Tongue (tissue), 1 donor: ENCODE measurements at regions not wholly inside any gene's neighbourhood (a gene's known extent, or its start where the extent isn't known, plus 50 kb on each side); places are given as distances from the start of the nearest gene placed in this dataset.

Experiments used
- DNase-seq: peaks from one replicate; pipeline ENCODE4 v3.0.0-alpha.2; 2015

DNA sequence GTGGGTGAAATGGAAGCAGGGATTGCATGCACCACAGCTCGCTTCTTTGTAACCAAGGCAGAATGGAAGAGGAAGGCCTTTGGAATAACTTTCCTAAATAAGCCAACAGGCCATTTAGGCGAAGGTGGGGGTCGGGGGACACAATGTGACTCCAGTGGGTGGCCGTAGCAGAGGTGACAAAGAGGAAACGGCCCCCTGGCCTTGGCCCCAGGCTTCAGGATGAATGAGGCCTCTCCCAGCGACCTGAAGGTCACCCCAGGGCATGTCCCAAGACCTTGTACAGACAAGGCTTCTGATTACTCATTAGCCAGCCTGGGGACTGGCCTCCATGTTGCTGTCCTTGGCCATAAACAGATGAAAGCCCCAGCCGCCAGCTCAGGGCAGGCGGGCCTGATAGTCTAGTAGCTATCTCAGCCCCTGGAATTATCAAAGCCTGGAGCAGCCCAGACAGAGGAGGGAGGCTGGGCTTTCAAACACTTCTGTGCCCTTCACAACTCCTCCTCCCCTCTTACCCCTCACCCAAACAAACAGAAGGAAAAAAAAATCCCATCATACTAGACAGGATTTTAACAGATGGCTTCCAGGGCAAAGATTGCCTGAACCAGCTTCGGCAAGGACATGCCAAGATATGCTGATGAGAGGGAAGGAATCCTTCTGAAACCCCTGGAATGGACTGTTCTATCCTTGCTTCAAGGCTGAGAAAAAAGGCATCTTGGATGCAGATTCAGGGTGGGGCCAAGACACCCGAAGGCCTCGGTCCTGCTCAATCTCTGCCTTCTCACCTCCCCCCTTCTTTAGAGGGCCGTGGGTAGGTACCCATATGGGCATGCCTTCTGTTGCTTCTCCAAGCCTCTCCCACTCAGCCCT lies 142.3 kb upstream of the PARP11 start:
- DNase-seq, result no peak

DNA sequence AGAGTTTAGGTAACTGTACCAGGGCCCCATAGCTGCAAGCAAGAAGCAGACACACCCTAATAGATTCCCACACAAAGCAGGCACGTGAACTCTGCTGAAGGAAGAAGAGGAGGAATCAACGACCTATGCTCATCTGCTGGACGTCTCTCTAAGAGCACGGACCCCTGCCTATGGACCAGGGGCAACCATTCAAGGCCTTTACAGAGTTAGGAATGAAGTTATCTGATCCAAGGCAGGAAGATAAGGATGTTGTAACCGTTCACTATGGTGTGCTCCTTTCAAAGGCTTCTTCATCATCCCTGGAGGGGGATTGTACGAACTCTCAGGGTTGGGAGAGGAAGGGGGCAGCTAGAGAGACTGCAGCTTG lies 141.6 kb upstream of the PARP11 start:
- DNase-seq, result no peak

DNA sequence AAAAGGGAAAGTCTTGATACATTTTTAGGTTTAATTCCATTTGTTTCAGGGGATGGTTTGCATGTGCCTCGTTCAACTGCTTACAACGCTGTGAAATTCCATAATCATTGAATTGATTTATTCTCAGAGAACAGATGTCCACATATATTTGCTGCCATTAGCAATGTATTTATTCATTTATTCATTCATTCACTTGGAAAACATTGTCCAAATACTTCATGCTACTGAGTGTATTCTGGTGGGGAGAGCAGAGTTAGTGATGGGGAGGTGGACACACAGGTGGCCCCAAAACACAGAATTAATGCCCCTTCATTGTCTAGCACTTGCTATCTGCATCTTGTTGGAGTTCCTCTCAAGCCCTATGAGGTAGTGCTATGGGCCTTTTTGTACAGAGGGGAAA lies 141.2 kb upstream of the PARP11 start:
- no peak for DNase-seq

DNA sequence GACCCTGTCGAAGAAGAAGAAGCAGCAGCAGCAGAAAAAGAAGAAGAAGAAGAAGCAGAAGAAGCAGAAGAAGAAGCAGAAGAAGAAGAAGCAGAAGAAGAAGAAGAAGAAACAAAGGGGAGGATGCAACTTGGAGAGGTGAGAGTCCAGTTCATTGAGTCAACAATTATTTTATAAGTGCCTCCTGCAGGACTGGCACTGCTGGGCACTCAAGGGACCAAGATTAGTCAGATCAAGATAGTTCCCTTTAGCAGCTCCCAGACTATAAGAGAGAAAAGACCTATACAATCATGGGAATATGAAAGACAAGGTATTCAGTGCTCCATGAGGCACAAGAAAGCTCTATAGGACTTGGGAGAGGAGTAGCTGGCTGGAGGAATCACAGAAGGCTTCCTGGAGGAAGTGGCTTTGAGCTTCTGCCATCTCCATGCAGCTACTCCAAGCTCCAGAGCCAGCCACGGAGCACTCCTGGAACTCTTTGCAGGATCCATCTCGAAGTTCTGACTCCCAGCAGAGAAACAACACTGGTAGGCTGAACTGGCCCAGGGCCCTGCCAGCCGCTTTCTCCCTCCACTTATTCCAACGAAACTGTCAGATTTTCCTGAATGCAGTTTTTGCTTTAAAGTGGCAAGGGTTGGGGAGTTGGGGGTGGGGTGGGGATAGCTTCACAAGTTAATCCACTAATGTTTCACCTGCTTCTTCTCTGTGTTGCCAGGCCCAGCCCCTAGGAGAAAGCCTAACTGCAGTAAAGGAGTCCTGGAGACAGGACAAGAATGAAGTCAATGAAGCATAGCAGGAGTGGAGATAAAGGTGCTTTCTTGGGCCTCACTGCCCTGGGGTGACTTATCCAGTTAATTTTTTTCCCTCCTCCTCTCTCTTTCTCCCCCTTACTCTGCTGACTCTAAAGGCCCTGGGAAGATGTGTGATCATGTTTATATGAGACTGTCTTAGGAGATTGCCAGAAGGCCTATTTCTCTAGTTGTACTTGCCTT lies 140.1 kb upstream of the PARP11 start:
- DNase-seq, result no peak

DNA sequence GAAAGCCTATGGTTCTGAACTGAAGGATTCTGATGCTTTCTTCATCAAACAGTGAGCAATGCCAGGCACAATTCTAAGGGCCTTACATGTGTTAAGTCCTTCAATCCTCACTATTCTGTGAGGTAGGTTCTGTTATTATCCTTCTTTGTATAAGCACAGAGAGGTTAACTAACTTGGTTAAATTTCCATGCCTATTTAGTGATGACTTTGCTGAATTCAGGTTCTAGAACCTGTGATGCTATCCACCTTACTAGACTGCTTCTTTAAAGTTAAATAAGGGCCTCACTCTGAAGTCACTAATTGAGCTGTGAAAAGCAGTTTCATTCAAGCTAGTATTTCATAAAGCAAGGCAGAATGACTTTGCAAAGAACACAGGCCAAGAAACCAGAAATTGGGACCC lies 138.9 kb upstream of the PARP11 start:
- no peak for DNase-seq

DNA sequence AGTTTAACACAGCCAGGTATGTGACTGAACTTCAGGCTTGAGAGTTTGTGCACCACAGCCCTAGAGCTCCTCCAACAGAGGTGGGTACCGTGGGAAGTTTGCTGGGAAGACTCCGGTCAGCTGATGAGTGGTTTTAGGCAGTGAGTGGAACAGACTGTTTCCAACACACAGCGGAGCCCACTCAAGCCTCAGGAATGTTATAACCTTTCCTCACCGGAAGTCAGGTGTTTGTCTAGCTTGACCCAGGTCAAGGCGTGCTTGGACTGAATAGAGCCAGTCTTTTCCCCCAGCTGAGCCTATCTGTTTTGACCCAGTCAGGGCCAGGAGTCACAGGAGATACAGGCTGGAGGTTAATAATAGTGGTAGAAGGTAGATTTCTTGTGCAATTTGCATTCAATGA lies 138.4 kb upstream of the PARP11 start:
- no peak for DNase-seq

DNA sequence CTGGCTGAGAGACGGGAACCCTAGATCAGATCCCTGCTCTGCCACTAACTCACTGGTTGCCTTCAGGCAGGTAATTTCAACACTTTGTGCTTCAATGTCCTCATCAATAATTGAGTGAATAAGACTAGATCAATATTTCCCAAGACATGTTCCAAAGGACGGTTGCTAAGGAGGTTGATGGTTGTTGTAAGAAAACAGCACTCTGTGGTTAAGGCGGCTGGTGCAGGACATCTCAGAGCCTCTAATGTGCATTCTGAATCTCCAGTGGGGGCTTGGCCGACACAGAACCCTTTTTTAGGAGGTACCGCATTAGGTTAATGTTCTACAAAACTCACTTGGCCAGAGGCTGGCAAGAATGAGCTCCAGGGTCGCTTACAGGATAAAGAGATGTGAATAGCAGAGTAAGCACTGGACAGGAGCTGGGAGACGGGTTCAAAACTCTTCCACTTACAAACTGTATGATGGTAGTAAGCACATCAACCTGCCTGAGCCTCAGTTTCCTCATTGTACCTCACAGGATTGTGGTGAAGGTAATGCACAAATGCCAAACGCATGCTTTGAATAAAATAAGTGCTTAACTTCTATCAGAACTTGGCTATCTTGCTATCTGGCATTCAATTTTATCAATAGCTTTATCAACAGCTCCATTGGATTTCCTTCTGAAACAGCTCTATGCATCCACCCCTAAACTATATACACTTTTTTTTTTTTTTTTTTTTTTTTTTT lies 136.9 kb upstream of the PARP11 start:
- no peak for DNase-seq

DNA sequence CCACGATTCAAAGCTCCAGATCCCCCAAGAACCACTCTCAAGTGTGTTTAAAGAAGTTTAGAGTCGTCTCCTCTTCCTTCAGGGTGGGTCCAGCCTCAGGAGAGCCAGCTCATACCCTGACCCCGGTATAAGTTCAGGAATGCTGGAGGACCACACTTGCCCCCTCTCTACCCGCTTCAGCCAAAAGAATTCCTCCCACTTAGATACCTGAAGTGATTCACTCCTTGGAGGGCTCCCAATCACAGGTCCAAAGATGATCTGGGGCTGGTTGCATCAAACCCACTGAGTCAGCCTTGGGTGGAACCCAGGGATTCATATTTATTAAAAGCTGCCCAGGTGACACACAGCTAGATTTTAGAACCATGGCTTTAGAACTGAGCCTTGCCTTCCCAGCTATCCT lies 133.5 kb upstream of the PARP11 start:
- no peak for DNase-seq

DNA sequence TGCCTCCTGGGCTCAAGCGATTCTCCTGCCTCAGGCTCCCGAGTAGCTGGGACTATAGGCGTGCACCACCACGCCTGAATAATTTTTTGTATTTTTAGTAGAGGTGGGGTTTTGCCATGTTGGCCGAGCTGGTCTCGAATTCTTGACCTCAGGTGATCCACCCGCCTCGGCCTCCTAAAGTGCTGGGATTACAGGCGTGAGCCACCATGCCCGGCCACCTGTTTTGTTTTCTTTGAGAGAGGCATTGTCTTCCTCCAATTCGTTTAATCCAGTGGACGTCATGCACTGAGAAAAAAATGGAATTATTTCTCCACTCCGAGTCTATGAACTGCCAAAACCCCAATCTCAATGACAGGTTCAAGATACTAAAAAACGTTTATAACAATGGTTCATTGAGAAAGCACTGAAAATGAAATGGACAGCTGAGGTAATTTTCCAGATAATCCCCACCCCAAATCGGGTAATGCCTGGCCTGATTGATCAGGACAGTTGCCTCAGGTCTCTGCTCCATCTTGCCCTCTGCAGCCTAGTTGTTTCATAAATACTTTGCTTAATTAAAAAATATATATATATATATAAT lies 132.7 kb upstream of the PARP11 start:
- peak; percentile 87 for DNase-seq

DNA sequence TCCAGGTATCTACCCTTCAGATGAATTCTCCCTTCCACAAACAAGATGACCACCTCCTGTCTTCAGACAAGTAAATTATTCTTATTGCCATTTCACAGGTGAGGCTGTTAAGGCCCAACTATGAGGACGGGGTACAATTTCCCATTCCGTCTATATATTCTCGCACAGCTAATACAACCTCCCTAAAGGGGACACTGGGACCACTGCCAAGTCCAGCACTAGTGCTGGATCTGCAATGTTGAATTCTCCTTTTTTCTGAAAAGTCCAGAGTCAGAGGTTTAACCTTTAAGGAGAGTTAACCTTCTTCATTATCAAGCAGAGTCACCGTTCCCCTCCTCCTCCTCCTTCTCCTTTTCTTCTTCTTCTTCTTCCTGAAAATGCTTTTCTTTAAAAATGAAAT lies 130.4 kb upstream of the PARP11 start:
- DNase-seq, result no peak

DNA sequence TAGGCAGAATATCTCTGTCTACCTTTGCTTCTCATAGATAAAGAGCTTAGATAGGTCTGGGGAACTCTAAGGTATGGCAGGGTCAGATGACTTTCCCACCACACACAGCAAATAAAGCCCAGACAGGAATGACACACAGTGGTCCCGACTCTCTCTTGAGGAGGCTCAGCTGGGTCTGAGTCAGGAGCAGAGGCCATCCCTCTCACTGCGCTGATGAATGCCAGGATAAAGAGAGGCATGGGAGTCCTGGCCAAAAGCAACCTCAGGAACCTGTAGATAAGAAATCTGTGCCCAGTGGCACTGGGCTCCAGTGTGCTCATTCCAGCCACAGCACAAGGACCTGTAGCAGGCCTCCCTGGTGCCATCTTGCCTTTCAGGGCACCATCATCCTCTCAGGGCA lies 129.4 kb upstream of the PARP11 start:
- no peak for DNase-seq

DNA sequence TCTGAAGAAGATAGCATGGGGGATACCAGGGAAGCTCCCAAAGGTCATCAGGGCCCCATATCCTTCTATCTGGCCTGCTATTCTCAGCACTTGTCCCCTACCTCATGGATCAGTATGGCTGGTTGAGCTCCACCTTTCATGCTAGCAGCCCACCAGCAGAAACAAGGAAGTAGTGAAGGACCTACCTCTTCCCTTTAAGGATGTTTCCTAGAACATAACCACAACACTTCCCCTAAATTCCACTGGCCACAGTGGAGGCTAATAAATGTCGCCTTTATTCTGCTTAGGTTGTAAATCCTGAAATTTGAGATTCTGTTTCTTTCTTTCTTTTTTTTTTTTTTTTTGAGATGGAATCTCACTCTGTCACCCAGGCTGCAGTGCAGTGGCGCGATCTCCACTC lies 128.6 kb upstream of the PARP11 start:
- no peak for DNase-seq

DNA sequence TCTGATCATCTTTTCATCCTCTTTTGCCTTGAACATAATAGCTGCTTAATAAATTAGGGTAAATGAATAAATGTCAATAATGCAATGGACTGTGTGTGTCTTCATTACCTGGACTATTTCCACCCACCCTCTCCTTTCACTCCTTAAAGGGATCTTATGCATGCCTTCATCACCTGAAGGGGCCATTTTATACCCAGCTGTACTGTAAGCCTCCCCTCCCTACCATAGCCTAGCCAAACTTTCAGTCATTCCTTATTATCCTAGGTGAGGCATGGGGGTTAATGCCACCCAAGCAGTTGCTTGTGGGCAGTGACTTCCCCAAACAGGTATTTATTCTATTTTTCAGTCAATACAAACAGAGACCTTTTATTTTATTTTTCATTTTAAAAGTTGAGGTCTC lies 127.8 kb upstream of the PARP11 start:
- DNase-seq, result no peak

DNA sequence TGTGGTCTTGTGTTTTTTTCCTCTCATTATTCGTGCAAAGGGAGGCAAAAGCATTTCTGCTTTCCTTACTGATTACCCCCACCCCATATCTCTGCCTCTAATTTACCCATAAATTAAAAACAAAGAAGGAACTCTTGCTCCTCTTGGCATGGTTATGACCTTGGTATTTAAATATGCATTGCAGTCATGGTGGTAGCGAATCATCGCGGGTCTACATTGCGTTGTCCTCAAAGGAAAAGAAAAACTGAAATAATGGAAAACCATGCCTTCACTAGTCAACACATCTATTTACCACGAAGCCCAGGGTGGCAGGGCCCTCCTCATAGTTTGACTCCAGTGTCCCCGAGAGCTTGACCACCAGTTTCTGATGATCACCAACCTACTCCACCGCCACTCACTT lies 126.7 kb upstream of the PARP11 start:
- DNase-seq, result no peak

DNA sequence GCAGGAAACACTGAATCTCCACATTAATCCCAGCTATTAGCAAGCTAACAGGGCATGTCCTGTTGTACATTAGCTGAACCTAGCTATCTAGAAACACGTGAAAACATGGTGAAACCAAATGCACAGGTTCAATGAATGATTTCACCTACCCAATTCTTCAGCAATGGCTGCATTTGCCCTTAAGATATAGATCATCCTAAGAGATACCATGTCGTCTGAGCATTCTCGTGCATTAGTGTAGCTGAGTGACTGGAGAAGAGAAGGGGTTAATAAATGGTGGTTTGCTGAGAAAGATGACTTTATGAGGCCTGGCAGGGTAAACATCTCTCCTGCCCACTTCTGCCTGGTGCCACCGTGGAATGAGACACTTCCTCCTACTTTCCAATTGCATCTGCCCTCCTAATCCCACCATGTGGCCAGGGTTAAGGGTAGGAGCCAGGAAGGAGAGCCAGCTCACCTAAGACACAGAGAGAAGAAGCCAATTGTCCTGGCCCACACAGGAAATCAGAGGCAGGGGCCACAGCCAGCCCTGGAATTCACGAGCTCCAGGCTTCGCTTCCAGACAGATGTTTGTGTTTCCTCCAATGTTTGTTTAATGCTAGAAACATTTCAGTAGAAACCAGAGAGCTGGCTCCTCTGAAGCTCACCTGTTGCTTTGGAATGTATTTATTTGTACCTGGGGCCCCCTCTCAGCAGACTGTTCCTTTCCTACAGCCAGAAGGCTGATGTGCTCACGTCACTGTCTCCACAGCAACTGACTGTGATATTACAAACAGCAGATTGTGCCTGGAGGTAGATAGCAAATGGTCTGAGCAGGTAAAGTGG lies 126.0 kb upstream of the PARP11 start:
- peak; percentile 83 for DNase-seq

DNA sequence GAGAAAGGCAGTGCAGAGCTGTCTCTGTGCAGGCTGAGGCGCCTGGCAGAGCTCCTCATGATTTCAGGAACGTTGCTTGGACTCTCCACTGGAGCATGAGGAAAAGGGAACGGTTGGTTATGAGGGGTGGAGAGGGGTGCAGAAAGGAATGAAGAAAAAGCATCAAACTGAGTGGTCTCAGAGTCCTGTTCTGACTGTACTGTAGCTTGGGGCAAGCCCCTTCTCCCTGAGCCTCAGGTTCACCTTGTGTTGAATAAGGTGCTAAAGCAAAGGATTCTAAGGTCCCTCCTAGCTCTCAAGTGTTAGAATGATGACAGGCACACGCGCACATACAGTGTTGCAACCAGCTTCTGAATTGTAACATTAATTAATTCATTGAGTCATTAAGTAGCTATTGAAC lies 125.2 kb upstream of the PARP11 start:
- DNase-seq, result no peak

DNA sequence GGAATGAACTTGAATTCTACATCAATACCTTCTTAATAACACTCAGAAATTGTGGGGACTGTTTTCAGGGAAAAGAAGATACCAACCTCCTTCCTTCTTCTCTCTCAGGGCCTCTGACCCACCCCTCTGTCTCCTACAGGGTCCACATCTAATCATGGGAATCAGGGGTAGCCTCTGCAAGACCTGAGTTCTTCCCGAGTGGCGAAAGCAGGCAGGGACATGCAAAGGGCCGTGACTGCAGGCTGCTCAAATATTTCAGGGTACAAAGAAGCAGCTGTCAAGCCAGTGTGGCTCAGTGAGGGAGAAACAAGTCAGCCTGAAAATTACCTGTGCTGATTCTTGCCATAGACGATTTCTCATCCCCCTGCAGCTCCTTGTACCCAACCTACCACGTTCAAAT lies 123.1 kb upstream of the PARP11 start:
- peak; percentile 30 for DNase-seq

DNA sequence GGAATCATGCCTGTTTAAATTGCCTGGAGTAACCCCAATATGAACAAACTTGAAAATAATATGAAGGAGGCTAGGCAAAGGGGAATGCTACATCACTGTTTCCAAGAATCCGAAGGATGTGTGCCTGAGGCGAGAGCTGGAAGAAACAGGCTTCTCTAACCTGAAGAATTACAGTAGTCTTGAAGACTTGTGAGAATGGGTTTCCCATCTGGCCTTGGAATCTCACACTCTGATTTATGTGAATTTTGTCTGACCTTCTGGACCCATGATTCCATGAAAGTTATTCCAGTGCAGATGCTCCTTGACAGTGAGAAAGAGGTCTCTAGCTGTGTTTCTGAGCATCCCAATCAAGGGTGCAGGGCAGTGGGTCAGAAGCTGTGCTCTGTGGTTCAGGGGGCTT lies 122.1 kb upstream of the PARP11 start:
- DNase-seq, result no peak

DNA sequence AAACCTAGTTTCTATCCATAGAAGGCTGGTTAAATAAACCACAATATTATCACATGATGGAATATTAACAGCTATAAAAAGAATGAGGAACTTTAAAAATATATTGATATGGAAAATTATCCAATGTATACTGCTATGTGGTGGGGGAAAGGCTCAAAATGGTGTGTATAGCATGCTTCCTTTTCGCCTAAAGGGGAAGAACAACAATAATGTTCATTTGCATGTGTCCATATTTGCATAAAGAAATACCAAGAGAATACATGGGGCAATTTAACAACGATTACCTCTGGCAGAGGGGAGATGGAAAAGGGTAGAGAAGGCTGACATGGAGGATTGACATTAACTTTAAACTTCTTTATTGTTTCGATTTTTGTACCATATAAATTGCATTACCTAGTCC lies 121.3 kb upstream of the PARP11 start:
- no peak for DNase-seq

DNA sequence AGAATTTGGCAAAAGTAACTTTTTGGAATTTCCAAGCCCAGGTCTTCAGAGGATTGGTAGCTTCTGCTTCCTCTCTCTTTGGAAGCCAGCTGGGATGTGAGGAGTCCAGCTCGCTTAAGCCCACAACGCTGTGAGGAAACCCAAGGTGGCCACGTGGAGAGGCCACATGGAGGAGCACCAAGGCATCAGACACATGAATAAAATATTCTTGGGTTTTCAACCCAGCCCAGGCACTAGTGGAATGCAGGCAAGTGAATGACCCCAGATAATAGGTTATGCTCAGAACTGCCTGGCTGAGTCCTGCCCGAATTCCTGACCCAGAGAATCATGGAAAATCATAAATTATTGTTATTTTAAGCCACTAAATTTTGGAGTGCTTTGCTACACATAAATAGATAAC lies 119.7 kb upstream of the PARP11 start:
- DNase-seq, result no peak

DNA sequence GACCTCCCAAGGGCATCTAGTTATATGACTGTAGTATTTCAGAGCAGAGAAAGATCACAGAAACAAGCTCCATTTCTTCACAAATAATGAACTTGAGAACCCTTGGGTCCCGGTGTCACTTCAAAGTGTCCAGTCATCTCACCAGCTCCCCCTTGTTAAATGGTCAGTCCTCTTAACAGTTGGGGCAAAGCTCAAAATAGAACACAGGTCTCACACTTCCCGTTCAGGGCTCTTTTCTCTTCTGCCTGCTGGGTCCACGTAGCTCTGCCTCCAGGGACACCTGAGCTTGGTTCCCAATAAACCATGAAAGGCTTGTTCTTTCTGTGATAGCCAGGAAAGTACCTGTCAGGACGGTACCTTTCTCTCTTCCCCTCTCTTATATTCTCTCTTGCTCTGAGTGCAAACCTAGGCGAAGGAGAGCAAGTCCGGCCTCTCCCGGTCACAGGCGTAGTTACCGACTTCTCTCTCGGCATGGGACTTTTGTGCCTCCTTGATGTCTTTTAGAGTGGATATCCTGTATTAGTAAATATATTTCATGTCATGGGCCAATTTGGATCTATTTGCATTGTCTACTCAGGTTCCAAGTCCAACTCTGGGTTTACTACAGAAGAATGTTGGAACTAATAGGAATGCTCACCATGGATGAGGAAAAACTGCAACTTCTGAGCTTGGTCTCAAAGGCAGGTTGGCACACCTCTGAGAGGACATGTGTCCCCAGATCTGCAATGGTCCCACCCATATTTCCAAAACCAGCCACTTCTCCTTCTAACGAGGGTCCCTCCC lies 118.8 kb upstream of the PARP11 start:
- DNase-seq, result no peak
